Endothelial cell of umbilical vein (primary cell): ENCODE measurements at regions not wholly inside any gene's neighbourhood (a gene's known extent, or its start where the extent isn't known, plus 50 kb on each side); places are given as distances from the start of the nearest gene placed in this dataset.

Experiments used
- BruUV-seq: library from RNA; stranded (reverse); fragments of 400-500 nt; replicated peaks from 2 replicates; lab custom pipeline; 2021; lab: Mats Ljungman, UMichigan
- CTCF ChIA-PET: fragments of 300-600, 350-600 bp; sonication (Branson Sonifier 250); formaldehyde crosslinking; loops from one replicate; lab custom pipeline; 2021; ENCODE audit warnings: antibody characterized with exemption, inconsistent platforms; lab: Charles Lee
- POLR2A ChIA-PET: fragments of 300-600, 350-600 bp; sonication (Branson Sonifier 250); formaldehyde crosslinking; loops from one replicate; lab custom pipeline; 2021; ENCODE audit warnings: antibody characterized with exemption, inconsistent platforms; lab: Charles Lee
- DNase-seq: peaks from one replicate; pipeline ENCODE4 v3.0.0-alpha.2; 2011; ENCODE audit warnings: low read depth, low spot score
- FAIRE-seq: peaks from 2 replicates; lab custom pipeline; 2011; peaks lifted over from hg19 to GRCh38; lab: Jason Lieb, UNC
- H2AFZ ChIP-seq: 2 replicates; pipeline ENCODE4 v1.6.0; 2012; ENCODE audit warnings: low read depth, low read length, control low read depth, inconsistent platforms
- H3K27ac ChIP-seq: 2 replicates; pipeline ENCODE4 v1.5.1; 2011; ENCODE audit warnings: low read depth, mild to moderate bottlenecking, control low read depth, low read length, moderate library complexity; ENCODE audit not compliant: insufficient read depth
- H3K27me3 ChIP-seq, 2 experiments: 2 replicates each; pipeline versions ENCODE4 v1.6.0 to v1.6.1; 2011; ENCODE audit warnings: low read length in 2 of 2, mixed read lengths in 1 of 2; ENCODE audit not compliant: control insufficient read depth in 2 of 2, insufficient read depth in 2 of 2
- H3K36me3 ChIP-seq, 2 experiments: 2 replicates in 1 of 2; 3 replicates in 1 of 2; pipeline ENCODE4 v1.5.1; 2011; ENCODE audit warnings: low read length in 2 of 2, mild to moderate bottlenecking in 1 of 2, moderate library complexity in 1 of 2; ENCODE audit not compliant: control insufficient read depth in 2 of 2, insufficient read depth in 2 of 2; ENCODE audit errors: extremely low read depth in 1 of 2
- H3K4me1 ChIP-seq: 3 replicates; pipeline ENCODE4 v1.5.1; 2011; ENCODE audit warnings: mild to moderate bottlenecking, low read length; ENCODE audit not compliant: control insufficient read depth, insufficient read depth; ENCODE audit errors: extremely low read depth
- H3K4me2 ChIP-seq: 2 replicates; pipeline ENCODE4 v1.6.1; 2011; ENCODE audit warnings: low read length, control low read depth, mixed read lengths; ENCODE audit not compliant: insufficient read depth
- H3K4me3 ChIP-seq, 3 experiments: fragments of 200-600 bp in 1 of 3; sonication (generic), shearing (Covaris generic) in 1 of 3; replicated peaks in 1 of 3; 2 replicates each; pipeline ENCODE4 v1.5.1; 2011 to 2016; ENCODE audit warnings: control low read depth in 3 of 3, low read length in 3 of 3, mild to moderate bottlenecking in 2 of 3, inconsistent platforms in 1 of 3, low read depth in 1 of 3, moderate library complexity in 1 of 3; ENCODE audit not compliant: insufficient read depth in 1 of 3
- H3K79me2 ChIP-seq: 2 replicates; pipeline ENCODE4 v1.6.0; 2012; ENCODE audit warnings: low read length, inconsistent platforms; ENCODE audit not compliant: control insufficient read depth, insufficient read depth
- H3K9ac ChIP-seq: replicated peaks from 2 replicates; pipeline ENCODE3; 2011; ENCODE audit warnings: low read length, control low read depth; ENCODE audit not compliant: insufficient read depth; ENCODE audit errors: extremely low read depth
- H3K9me1 ChIP-seq: replicated peaks from 3 replicates; pipeline ENCODE4 v1.6.0; 2011; ENCODE audit warnings: mild to moderate bottlenecking, low read length; ENCODE audit not compliant: control insufficient read depth, insufficient read depth; ENCODE audit errors: extremely low read depth
- H3K9me3 ChIP-seq: replicated peaks from 2 replicates; pipeline ENCODE4 v1.5.1; 2012; ENCODE audit warnings: low read length, inconsistent platforms; ENCODE audit not compliant: control insufficient read depth, insufficient read depth
- H4K20me1 ChIP-seq: replicated peaks from 2 replicates; pipeline ENCODE3; 2011; ENCODE audit warnings: mild to moderate bottlenecking, low read length; ENCODE audit not compliant: control insufficient read depth, insufficient read depth; ENCODE audit errors: extremely low read depth
- EZH2 ChIP-seq: IDR thresholded peaks from 2 replicates; pipeline ENCODE4 v1.6.1; 2012; ENCODE audit warnings: borderline replicate concordance, low read depth, mild to moderate bottlenecking, moderate library complexity, low read length, inconsistent platforms; ENCODE audit not compliant: severe bottlenecking
- FOS ChIP-seq: IDR thresholded peaks from 2 replicates; pipeline ENCODE4 v1.6.1; 2011; ENCODE audit warnings: mild to moderate bottlenecking, low read length, moderate library complexity, borderline replicate concordance; ENCODE audit not compliant: insufficient read depth
- GATA2 ChIP-seq: IDR thresholded peaks from 2 replicates; pipeline ENCODE4 v1.7.0; 2011; ENCODE audit warnings: low read depth, mild to moderate bottlenecking, moderate library complexity, mixed read lengths, low read length; ENCODE audit not compliant: insufficient read length, insufficient read depth
- MYC ChIP-seq: IDR thresholded peaks from one replicate; pipeline ENCODE4 v1.6.1; 2011; ENCODE audit warnings: mild to moderate bottlenecking, low read depth, low read length
- POLR2A ChIP-seq: IDR thresholded peaks from 2 replicates; pipeline ENCODE4 v1.6.1; 2012; ENCODE audit warnings: low read depth, mild to moderate bottlenecking, control low read depth, low read length
- POLR2AphosphoS5 ChIP-seq: IDR thresholded peaks from 2 replicates; pipeline ENCODE4 v1.6.1; 2012; ENCODE audit warnings: low read depth, mild to moderate bottlenecking, control low read depth, low read length, moderate library complexity; ENCODE audit not compliant: insufficient read depth
- dilution Hi-C: fragments of 300-500 bp; cut with MboI; formaldehyde crosslinking; loops from one replicate; pipeline ENCODE4 v1.15.0; 2019; ENCODE audit warnings: low sequenced_read_pairs; ENCODE audit not compliant: extremely low pct_ligation_motif_present
- intact Hi-C: fragments of 100-400 bp; cut with micrococcal nuclease; formaldehyde crosslinking; loops from one replicate; pipeline ENCODE4 v1.10.0; 2022
- TF ChIP-seq, protein P1 (sequence below), 2 donors: IDR thresholded peaks; 1 replicate in 1 of 2; 2 replicates in 1 of 2; pipeline ENCODE4 v1.5.1; 2011; ENCODE audit warnings: low read length in 2 of 2, mild to moderate bottlenecking in 2 of 2, moderate library complexity in 2 of 2, control low read depth in 1 of 2, inconsistent platforms in 1 of 2, low read depth in 1 of 2; ENCODE audit not compliant: insufficient read depth in 1 of 2; ENCODE audit errors: extremely low read depth in 1 of 2
- TF ChIP-seq, protein P2 (sequence below): IDR thresholded peaks from 2 replicates; pipeline ENCODE4 v1.6.1; 2011; ENCODE audit not compliant: insufficient read depth, insufficient read length

GRCh38 chr22:49011379-49011768 lies 816.3 kb downstream of the BRD1 start:
- H3K27ac ChIP-seq = no peak overlapping the region
- FAIRE-seq = no peak
- no TSS peak for BruUV-seq
- TF ChIP-seq GATA2 (no peak), MYC (no peak), EZH2 (no peak), FOS (no peak), POLR2AphosphoS5 (no peak), POLR2A (no peak)
- TF ChIP-seq, protein P1, sequence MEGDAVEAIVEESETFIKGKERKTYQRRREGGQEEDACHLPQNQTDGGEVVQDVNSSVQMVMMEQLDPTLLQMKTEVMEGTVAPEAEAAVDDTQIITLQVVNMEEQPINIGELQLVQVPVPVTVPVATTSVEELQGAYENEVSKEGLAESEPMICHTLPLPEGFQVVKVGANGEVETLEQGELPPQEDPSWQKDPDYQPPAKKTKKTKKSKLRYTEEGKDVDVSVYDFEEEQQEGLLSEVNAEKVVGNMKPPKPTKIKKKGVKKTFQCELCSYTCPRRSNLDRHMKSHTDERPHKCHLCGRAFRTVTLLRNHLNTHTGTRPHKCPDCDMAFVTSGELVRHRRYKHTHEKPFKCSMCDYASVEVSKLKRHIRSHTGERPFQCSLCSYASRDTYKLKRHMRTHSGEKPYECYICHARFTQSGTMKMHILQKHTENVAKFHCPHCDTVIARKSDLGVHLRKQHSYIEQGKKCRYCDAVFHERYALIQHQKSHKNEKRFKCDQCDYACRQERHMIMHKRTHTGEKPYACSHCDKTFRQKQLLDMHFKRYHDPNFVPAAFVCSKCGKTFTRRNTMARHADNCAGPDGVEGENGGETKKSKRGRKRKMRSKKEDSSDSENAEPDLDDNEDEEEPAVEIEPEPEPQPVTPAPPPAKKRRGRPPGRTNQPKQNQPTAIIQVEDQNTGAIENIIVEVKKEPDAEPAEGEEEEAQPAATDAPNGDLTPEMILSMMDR (IDR thresholded peaks at IDR 0.05; ENCODE audit: extremely low read depth in 1 of 2, insufficient read depth in 1 of 2, low read depth in 1 of 2, low read length in 2 of 2) = no peak
- TF ChIP-seq, protein P2, sequence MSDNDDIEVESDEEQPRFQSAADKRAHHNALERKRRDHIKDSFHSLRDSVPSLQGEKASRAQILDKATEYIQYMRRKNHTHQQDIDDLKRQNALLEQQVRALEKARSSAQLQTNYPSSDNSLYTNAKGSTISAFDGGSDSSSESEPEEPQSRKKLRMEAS = no peak
- peaks cover 6% of the 10 kb centered on the region for H3K9me3 ChIP-seq
- H3K4me3 ChIP-seq = no peak overlapping the region
- H3K4me1 ChIP-seq = no peaks in the 10 kb centered on the region
- no peaks in the 10 kb centered on the region for H3K36me3 ChIP-seq
- no peak overlapping the region for H3K4me2 ChIP-seq
- H2AFZ ChIP-seq = no peak overlapping the region
- DNase-seq = no peak
- no peak overlapping the region for H3K9ac ChIP-seq
- no peaks in the 10 kb centered on the region for H4K20me1 ChIP-seq
- dilution Hi-C loops (no loop called here), intact Hi-C loops (no loop called here)
- H3K27me3 ChIP-seq = no peaks in the 10 kb centered on the region
- ChIA-PET CTCF (no interaction called here), POLR2A (no interaction called here)
- no peaks in the 10 kb centered on the region for H3K79me2 ChIP-seq
- H3K9me1 ChIP-seq = no peaks in the 10 kb centered on the region
